GM18505 (cell line): ENCODE measurements at regions not wholly inside any gene's neighbourhood (a gene's known extent, or its start where the extent isn't known, plus 50 kb on each side); places are given as distances from the start of the nearest gene placed in this dataset.
A peak's percentile ranks its signal among the peaks of the same experiment; 100 is the strongest.
"Not testable (repeated sequence)": the region's sequence is repeated elsewhere in the genome, so short reads cannot be mapped to it uniquely, and the experiment has no call there.

Source experiments
- ATAC-seq: cut with Tn5 transposase; IDR thresholded peaks from one replicate; pipeline ENCODE4 v1.9.1; 2021; ENCODE audit not compliant: unreplicated experiment
- POLR2A ChIP-seq: IDR thresholded peaks from 4 replicates; pipeline ENCODE4 v1.6.1; 2011; ENCODE audit warnings: borderline replicate concordance; ENCODE audit not compliant: insufficient read depth, insufficient read length; ENCODE audit errors: extremely low read depth

DNA sequence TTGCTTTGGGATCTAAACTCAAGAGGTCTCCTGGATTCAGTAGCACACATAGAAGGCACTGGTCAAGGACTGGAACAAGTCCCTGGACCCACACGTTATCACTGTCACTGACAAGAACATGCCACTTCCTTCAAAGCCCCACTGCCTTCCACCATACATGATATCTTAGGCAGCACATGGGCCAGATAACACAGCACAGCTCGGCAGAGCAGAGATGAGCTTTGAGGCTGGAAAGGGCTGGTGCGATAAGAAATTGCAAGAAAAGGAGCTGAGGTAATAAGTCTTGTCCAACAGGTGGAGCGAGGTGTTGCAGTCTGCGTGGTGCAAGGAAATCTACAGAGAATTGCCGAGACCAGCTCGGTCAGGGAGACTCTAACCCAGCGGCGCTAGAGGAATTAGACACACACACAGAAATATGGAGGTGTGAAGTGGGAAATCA is 139.8 kb upstream of the CDK13 start:
- ATAC-seq, result no peak
- TF ChIP-seq POLR2A, result no peak

DNA sequence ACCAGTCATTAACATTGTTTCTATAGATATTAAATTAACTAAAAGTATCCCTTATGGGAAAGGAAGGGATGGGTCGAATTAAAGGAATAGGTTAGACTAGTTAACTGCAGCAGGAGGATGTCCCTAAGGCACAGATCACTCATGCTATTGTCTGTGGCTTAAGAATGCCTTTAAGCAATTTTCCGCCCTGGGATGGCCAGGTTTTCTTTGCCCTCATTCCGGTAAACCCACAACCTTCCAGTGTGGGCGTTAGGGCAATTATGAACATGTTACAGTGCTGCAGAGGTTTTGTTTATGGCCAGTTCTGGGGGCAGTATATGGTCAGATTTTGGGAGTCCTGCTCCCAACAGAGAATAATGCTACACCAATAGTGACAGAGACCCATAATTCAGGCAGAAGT is 139.3 kb upstream of the CDK13 start:
- no peak for TF ChIP-seq POLR2A
- ATAC-seq, result no peak

- TF ChIP-seq POLR2A, result no peak
- ATAC-seq, result no peak
Observed at GRCh38 chr7:39811161-39811614, 138.9 kb upstream of the CDK13 start.

- TF ChIP-seq POLR2A, result no peak
- no peak for ATAC-seq
Observed at GRCh38 chr7:39816462-39817060, 133.5 kb upstream of the CDK13 start.

DNA sequence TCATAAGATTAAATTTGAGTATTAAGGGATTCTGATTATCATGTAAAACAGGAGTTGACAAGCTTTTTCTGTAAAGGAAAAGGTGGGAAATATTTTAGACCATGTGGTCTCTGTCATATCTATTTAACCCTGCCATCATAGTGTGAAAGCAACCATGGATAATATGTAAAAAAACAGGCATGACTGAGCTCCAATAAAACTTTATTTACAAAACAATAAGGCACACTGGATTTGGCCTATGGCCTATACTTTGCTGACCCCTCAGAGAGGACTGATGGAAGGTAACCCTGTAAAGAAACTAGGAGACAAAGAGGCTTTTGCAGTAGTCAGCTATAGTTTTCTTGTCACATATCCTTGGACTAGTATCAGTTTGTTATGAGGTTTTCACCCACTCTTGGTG is 130.5 kb upstream of the CDK13 start:
- TF ChIP-seq POLR2A, result no peak
- no peak for ATAC-seq

DNA sequence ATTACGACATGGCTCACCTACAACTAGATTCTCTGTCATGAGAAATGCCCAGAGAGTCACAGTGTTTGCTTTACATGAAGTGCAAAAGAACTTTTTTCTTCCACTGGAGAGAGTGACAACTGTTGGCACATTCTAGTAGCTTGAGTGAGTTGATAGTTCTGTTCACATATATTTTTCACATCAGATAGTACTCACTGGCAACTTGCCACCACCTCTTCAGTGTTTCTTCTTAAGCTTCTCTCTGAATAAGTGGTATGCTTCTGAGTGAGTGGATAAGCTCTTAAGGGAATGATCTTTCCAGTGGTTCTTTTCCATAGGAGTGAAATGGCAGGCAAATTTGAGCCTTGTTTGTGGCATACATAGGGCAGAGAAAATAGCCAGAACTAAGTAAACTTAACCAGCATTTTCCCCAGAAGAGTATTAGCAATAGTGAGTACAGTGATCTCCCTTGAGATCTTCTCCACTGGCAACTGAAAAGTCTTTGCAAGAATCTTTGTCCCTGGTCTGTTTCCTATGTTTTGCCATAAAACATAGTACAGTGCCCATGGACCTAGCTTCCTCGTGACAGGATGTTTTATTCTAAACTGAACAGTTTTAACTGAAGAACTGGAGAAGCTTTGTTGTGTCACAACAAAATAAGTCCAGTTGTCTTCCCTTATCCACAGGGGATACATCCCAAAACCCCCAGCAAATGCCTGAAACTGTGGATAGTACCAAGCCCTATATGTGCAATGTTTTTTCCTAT is 125.4 kb upstream of the CDK13 start:
- no peak for TF ChIP-seq POLR2A
- ATAC-seq, result no peak

- TF ChIP-seq POLR2A, result no peak
- no peak for ATAC-seq
Observed at GRCh38 chr7:39825401-39825980, 124.6 kb upstream of the CDK13 start.

GRCh38 chr7:39826166-39826565 is 123.9 kb upstream of the CDK13 start:
- TF ChIP-seq POLR2A, result no peak
- ATAC-seq, result no peak

DNA sequence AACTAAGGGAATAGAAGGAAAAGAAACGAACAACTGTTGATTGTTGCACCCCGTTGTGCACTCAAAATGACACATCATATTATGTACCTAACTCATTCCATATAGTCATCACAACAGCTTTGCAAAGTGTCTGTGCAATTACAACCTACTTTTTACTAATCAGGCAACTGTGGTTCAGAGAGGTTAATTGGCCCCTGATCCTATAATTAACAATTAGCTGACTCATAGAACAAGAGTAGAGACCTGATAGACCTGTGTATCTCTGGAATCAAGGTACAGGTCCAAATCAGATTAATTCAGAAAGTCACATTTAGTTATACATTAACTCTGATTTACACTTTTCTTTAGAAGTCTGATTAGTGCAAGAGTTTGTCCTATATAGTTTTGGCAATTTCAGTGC is 122.5 kb upstream of the CDK13 start:
- no peak for TF ChIP-seq POLR2A
- ATAC-seq, result no peak

DNA sequence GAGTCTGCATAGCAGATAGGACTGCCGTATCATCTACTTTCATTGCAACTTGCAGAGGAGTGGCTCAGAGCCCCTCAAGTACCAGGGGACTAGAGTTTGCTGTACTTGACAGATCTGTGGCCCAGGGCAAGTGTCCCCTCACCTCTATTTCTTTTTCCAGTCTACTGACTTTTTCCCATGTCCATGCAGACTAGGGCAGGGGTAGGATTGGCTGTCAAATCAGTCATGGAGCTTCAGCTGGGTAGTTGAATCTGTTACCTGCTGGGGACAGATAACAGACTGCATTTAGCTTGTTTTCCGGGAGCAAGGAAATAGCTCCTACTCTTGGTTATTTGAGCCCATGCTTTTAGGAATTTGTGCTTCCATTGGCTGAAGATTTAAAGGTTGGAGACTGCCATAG is 121.0 kb upstream of the CDK13 start:
- no peak for TF ChIP-seq POLR2A

DNA sequence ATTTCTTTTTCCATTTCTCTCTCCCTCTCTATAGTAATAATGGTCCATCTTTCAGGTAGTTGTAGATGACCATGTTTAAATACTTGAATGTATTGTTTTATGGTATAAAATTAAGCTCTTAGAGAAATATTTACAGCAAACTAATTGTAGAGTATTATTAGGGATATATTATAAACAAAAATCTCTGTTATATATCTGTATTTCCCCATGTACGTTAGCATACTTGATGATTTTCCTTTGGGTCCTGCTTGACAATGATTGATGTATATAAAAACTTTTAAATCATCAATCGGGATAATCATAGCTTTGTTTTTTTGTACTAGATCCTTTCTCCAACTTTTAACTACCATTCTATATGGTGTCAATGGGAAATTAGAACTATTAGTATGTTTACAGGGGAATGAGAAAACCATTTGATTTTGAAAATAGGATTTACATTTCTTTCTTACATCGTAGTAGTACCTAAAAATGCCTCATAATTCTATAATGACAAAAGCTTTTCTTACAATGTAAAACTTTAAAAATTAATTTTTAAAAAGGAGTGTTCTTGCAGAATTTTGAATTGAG is 117.5 kb upstream of the CDK13 start:
- no peak for TF ChIP-seq POLR2A
- ATAC-seq, result no peak

More for the DNA sequence above, 121.0 kb upstream of the CDK13 start:
- no peak for ATAC-seq

DNA sequence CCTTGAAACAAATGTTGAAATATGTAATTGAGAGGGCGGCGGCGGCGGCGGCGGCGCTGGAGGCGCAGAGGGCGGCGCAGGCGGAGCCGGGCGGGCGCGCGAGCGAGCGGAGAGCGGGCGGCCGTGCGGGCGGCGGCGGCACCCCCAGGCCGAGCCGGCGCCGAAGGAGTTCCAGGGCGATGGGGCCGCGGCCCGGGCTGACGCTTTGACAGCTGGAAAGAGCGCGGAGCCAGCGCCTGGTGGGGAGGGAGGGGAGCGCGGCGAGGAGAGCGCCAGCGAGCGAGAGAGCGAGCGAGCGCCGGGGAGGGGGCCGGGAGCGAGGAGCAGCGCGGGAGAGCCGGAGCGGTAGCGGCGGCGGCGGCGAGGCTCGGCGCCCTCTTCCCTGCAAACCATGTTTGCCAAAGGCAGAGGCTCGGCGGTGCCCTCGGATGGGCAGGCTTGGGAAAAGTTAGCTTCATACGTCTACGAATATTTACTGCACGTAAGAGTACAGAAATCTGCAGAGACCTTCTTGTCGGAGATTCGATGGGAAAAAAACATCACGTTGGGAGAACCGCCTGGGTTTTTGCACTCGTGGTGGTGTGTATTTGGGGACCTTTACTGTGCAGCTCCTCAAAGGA is 116.8 kb upstream of the CDK13 start:
- ATAC-seq, result peak; percentile 70

DNA sequence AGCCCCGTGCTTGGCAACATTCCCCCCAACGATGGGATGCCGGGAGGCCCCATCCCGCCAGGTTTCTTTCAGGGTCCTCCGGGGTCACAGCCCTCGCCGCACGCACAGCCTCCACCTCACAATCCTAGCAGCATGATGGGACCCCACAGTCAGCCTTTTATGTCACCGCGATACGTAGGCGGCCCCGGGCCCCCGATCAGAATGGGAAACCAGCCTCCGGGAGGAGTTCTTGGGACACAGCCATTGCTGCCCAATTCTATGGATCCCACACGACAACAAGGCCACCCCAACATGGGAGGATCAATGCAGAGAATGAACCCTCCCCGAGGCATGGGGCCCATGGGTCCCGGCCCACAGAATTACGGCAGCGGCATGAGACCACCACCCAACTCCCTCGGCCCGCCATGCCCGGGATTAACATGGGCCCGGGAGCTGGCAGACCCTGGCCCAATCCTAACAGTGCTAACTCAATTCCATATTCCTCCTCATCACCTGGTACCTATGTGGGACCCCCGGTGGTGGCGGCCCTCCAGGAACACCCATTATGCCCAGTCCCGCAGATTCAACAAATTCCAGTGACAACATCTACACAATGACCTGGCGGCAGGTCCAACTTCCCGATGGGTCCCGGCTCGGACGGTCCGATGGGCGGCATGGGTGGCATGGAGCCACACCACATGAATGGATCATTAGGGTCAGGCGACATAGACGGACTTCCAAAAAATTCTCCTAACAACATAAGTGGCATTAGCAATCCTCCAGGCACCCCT is 116.0 kb upstream of the CDK13 start:
- not testable (repeated sequence) for ATAC-seq
